MM.1S (cell line): ENCODE measurements at regions not wholly inside any gene's neighbourhood (a gene's known extent, or its start where the extent isn't known, plus 50 kb on each side); places are given as distances from the start of the nearest gene placed in this dataset.
"Not testable (repeated sequence)": the region's sequence is repeated elsewhere in the genome, so short reads cannot be mapped to it uniquely, and the experiment has no call there.

ENCODE experiments used
- DNase-seq: peaks from one replicate; pipeline ENCODE4 v3.0.0-alpha.2; 2015
- H2AFZ ChIP-seq: fragments of 300-600 bp; sonication (generic); 2 replicates; pipeline ENCODE4 v1.6.0; 2016; ENCODE audit warnings: antibody characterized with exemption, low read length
- H3F3A ChIP-seq: fragments of 300-600 bp; sonication (generic); 2 replicates; pipeline ENCODE4 v1.6.1; 2016; ENCODE audit warnings: mild to moderate bottlenecking, antibody characterized with exemption, low read length, moderate library complexity, mixed read lengths; ENCODE audit not compliant: insufficient read depth
- H3K27ac ChIP-seq: fragments of 300-600 bp; sonication (generic); 2 replicates; pipeline ENCODE4 v1.5.1; 2016; ENCODE audit warnings: mild to moderate bottlenecking, low read length
- H3K27me3 ChIP-seq: fragments of 300-600 bp; sonication (generic); replicated peaks from 2 replicates; pipeline ENCODE4 v1.6.0; 2016; ENCODE audit warnings: low read length; ENCODE audit not compliant: insufficient read depth
- H3K36me3 ChIP-seq: fragments of 300-600 bp; sonication (generic); replicated peaks from 2 replicates; pipeline ENCODE4 v1.6.1; 2016; ENCODE audit warnings: mild to moderate bottlenecking, low read length, mixed read lengths; ENCODE audit not compliant: insufficient read depth
- H3K4me1 ChIP-seq: fragments of 300-600 bp; sonication (generic); 2 replicates; pipeline ENCODE4 v1.6.1; 2016; ENCODE audit warnings: low read length, mixed read lengths
- H3K4me2 ChIP-seq: fragments of 300-600 bp; sonication (generic); 2 replicates; pipeline ENCODE4 v1.6.0; 2016; ENCODE audit warnings: low read depth, low read length
- H3K4me3 ChIP-seq: fragments of 300-600 bp; sonication (generic); 2 replicates; pipeline ENCODE4 v1.5.1; 2016; ENCODE audit warnings: low read length, mixed read lengths
- H3K79me2 ChIP-seq: fragments of 300-600 bp; sonication (generic); 2 replicates; pipeline ENCODE4 v1.6.1; 2016; ENCODE audit warnings: mixed run types, low read length, mixed read lengths
- H3K9ac ChIP-seq: fragments of 300-600 bp; sonication (generic); 2 replicates; pipeline ENCODE4 v1.6.1; 2016; ENCODE audit warnings: low read length, mixed read lengths
- H3K9me2 ChIP-seq: fragments of 300-600 bp; sonication (generic); replicated peaks from 2 replicates; pipeline ENCODE4 v1.6.1; 2016; ENCODE audit warnings: mild to moderate bottlenecking, low read length, mixed read lengths; ENCODE audit not compliant: insufficient read depth
- H3K9me3 ChIP-seq: fragments of 300-600 bp; sonication (generic); replicated peaks from 2 replicates; pipeline ENCODE4 v1.6.1; 2016; ENCODE audit warnings: mild to moderate bottlenecking, low read length, mixed read lengths; ENCODE audit not compliant: insufficient read depth
- H4K20me1 ChIP-seq: fragments of 300-600 bp; sonication (generic); 2 replicates; pipeline ENCODE4 v1.6.1; 2016; ENCODE audit warnings: mild to moderate bottlenecking, low read length, moderate library complexity, mixed read lengths; ENCODE audit not compliant: insufficient read depth
- CTCF ChIP-seq: fragments of 300-600 bp; sonication (generic); IDR thresholded peaks from 2 replicates; pipeline ENCODE4 v1.5.1; 2016; ENCODE audit warnings: antibody characterized with exemption, low read length, mixed read lengths
- EZH2 ChIP-seq: fragments of 300-600 bp; sonication (generic); optimal IDR thresholded peaks from 2 replicates; pipeline ENCODE3; 2017; ENCODE audit warnings: low read depth, mild to moderate bottlenecking, antibody characterized with exemption, low read length, mixed read lengths
- EZH2phosphoT487 ChIP-seq: fragments of 300-600 bp; sonication (generic); IDR thresholded peaks from 2 replicates; pipeline ENCODE4 v1.6.1; 2018; ENCODE audit warnings: antibody characterized with exemption, low read length

GRCh38 chr6:9831783-9832182, 583.1 kb downstream of the TFAP2A start:
- H3K9me3 ChIP-seq, result no peaks in the 10 kb centered on the region

GRCh38 chr6:9830808-9831207, 584.1 kb downstream of the TFAP2A start:
- Histone ChIP-seq H3K36me3 (no peaks in the 10 kb centered on the region), H3K27ac (no peak overlapping the region), H3K4me3 (no peak overlapping the region), H3K9ac (no peak overlapping the region), H3F3A (no peaks in the 10 kb centered on the region), H3K79me2 (no peaks in the 10 kb centered on the region), H3K9me3 (no peaks in the 10 kb centered on the region), H3K4me1 (no peaks in the 10 kb centered on the region), H4K20me1 (no peaks in the 10 kb centered on the region), H3K4me2 (no peak overlapping the region), H3K9me2 (no peaks in the 10 kb centered on the region), H3K27me3 (no peaks in the 10 kb centered on the region), H2AFZ (no peak overlapping the region)
- no peak for DNase-seq
- TF ChIP-seq EZH2phosphoT487 (no peak), EZH2 (no peak), CTCF (no peak)

More at GRCh38 chr6:9831783-9832182, 583.1 kb downstream of the TFAP2A start:
- H3K9me2 ChIP-seq, result no peaks in the 10 kb centered on the region
- no peaks in the 10 kb centered on the region for H3K79me2 ChIP-seq
- no peaks in the 10 kb centered on the region for H3K4me1 ChIP-seq
- H3K27ac ChIP-seq, result no peak overlapping the region
- H2AFZ ChIP-seq, result no peak overlapping the region
- no peak for DNase-seq
- H4K20me1 ChIP-seq, result no peaks in the 10 kb centered on the region
- H3F3A ChIP-seq, result no peaks in the 10 kb centered on the region
- no peak for TF ChIP-seq EZH2phosphoT487
- no peak for TF ChIP-seq CTCF
- no peak for TF ChIP-seq EZH2
- no peak overlapping the region for H3K9ac ChIP-seq
- no peaks in the 10 kb centered on the region for H3K27me3 ChIP-seq
- H3K36me3 ChIP-seq, result no peaks in the 10 kb centered on the region
- H3K4me2 ChIP-seq, result no peak overlapping the region
- H3K4me3 ChIP-seq, result no peak overlapping the region

- no peak for DNase-seq
- Histone ChIP-seq H3K9me2 (no peaks in the 10 kb centered on the region), H3K36me3 (no peaks in the 10 kb centered on the region), H3K4me2 (no peak overlapping the region), H3F3A (no peaks in the 10 kb centered on the region), H3K4me1 (no peaks in the 10 kb centered on the region), H3K27ac (no peak overlapping the region), H3K27me3 (no peaks in the 10 kb centered on the region), H3K79me2 (no peaks in the 10 kb centered on the region), H4K20me1 (no peaks in the 10 kb centered on the region), H2AFZ (no peak overlapping the region), H3K9me3 (no peaks in the 10 kb centered on the region), H3K4me3 (no peak overlapping the region), H3K9ac (no peak overlapping the region)
- TF ChIP-seq CTCF (no peak), EZH2 (no peak)
These were observed 589.3 kb downstream of the TFAP2A start for GRCh38 chr6:9825526-9825925.

GRCh38 chr6:9810727-9811126, 604.1 kb downstream of the TFAP2A start:
- DNase-seq, H2AFZ ChIP-seq, H3K9me3 ChIP-seq, H3K9me2 ChIP-seq, H3F3A ChIP-seq, H3K4me2 ChIP-seq, H3K4me1 ChIP-seq, H4K20me1 ChIP-seq, H3K9ac ChIP-seq, H3K27me3 ChIP-seq, H3K36me3 ChIP-seq, H3K4me3 ChIP-seq, H3K79me2 ChIP-seq, H3K27ac ChIP-seq: not testable (repeated sequence)
